ENCODE measurements at regions not wholly inside any gene's neighbourhood (a gene's known extent, or its start where the extent isn't known, plus 50 kb on each side); places are given as distances from the start of the nearest gene placed in this dataset.
"Not testable (repeated sequence)": the region's sequence is repeated elsewhere in the genome, so short reads cannot be mapped to it uniquely, and the experiment has no call there.

GRCh38 chr9:81424431-81424830, 264.9 kb downstream of the TLE1 start:
- no peak for DNase-seq

- DNase-seq: no peak
Measured at GRCh38 chr9:81423589-81424326, 265.6 kb downstream of the TLE1 start.

- not testable (repeated sequence) for DNase-seq
Measured at GRCh38 chr9:81421090-81421489, 268.3 kb downstream of the TLE1 start.

- no peak for DNase-seq
Measured at GRCh38 chr9:81420024-81420423, 269.3 kb downstream of the TLE1 start.

GRCh38 chr9:81417941-81418340, 271.4 kb downstream of the TLE1 start:
- DNase-seq: no peak

- peak in 1 of 3 experiments; percentile 57 for DNase-seq
Measured at GRCh38 chr9:81417299-81417675, 272.1 kb downstream of the TLE1 start.

- peak in 2 of 3 experiments; percentile 57 to 58 for DNase-seq
Measured at GRCh38 chr9:81416476-81417298, 272.7 kb downstream of the TLE1 start.

GRCh38 chr9:81414836-81415235, 274.5 kb downstream of the TLE1 start:
- DNase-seq: no peak

GRCh38 chr9:81411961-81412360, 277.4 kb downstream of the TLE1 start:
- DNase-seq: no peak

- DNase-seq: no peak
Measured at GRCh38 chr9:81410201-81410600, 279.1 kb downstream of the TLE1 start.

GRCh38 chr9:81408951-81409350, 280.4 kb downstream of the TLE1 start:
- DNase-seq: no peak

- DNase-seq: no peak
Measured at GRCh38 chr9:81404931-81405598, 284.3 kb downstream of the TLE1 start.

- DNase-seq: no peak
Measured at GRCh38 chr9:81397481-81398381, 291.6 kb downstream of the TLE1 start.

- DNase-seq: no peak
Measured at GRCh38 chr9:81396528-81396927, 292.8 kb downstream of the TLE1 start.

- no peak for DNase-seq
Measured at GRCh38 chr9:81395676-81396054, 293.7 kb downstream of the TLE1 start.

- DNase-seq: peak in 1 of 3 experiments; percentile 35
Measured at GRCh38 chr9:81394881-81395675, 294.3 kb downstream of the TLE1 start.

- no peak for DNase-seq
Measured at GRCh38 chr9:81393985-81394811, 295.1 kb downstream of the TLE1 start.

- DNase-seq: no peak
Measured at GRCh38 chr9:81391457-81391825, 297.9 kb downstream of the TLE1 start.

- no peak for DNase-seq
Measured at GRCh38 chr9:81390792-81391456, 298.4 kb downstream of the TLE1 start.

GRCh38 chr9:81389569-81389993, 299.8 kb downstream of the TLE1 start:
- no peak for DNase-seq
